ENCODE measurements at regions not wholly inside any gene's neighbourhood (a gene's known extent, or its start where the extent isn't known, plus 50 kb on each side); places are given as distances from the start of the nearest gene placed in this dataset.
"Not testable (repeated sequence)": the region's sequence is repeated elsewhere in the genome, so short reads cannot be mapped to it uniquely, and the experiment has no call there.

DNA sequence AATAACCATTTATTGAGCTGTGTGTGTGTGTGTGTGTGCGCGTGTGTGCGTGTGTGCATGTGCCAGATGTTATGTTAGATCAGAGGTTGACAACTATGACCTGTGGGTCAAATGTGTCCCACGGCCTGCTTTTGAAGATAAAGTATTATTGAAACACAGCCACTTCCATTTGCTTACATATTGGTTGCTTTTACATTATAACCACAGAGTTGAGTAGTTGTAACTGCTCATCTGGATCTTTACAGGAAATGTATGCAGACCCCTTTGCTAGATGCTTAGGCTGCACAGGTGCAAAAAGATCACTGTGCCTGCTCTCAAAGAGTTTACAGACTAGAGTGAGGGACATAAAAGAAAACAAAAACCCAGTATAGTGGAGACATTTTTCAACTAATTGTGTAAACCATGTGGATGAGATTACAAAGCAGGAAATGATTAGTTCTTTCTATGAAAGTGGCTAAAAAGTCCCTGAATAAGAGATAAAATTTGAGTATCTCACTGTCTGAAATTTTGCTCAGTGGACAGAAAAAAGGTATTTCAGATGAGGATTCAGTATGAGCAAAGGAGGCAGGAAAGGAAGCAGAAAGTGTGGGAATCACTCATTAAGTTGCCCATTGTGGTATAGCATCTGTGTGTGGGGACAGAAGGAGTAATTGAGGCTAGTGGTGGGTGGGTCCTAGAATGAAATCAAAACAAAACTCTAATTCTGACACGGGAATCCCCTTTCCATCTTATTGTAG lies 188.4 kb downstream of the PAH start:
- no peak for DNase-seq (ENCODE audit: low spot score)

GRCh38 chr12:102726686-102727085 lies 190.4 kb downstream of the PAH start:
- DNase-seq (ENCODE audit: low spot score) = no peak

GRCh38 chr12:102722147-102722546 lies 194.9 kb downstream of the PAH start:
- DNase-seq (ENCODE audit: low spot score) = no peak

GRCh38 chr12:102708108-102708507 lies 208.9 kb downstream of the PAH start:
- no peak for DNase-seq (ENCODE audit: low spot score)

DNA sequence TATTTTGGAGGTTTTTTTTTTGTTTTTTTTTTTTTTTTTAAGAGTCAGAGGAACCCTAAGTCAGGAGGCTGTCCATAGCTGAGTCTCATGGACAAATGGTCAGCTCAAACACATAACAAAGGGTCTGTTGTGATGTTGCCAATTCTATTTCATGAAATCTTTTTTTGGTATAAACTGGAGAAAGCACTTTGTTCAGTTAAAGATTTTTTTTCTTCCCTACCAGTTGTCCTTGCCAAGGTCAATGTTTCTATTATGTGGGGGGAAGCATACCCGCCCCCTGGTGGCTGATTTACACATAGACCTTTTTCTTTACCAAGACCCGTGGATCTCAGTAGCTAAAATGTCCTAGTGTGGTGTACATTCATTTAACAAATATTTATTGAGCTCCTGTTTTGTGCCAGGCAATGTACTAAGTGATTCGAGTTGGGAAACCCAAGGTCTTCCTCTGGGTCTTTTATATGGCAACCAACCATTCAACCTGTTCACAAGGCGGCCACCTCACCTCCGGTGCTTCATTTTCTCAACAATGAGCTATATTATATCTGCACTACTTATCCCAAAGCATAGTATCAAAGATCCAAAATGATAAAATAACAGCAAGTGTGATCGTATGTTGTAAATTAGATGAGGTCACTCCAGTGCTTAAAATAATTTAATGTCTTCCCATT lies 214.5 kb downstream of the PAH start:
- DNase-seq (ENCODE audit: low spot score) = no peak

GRCh38 chr12:102696045-102696444 lies 215.7 kb upstream of the IGF1 start:
- DNase-seq (ENCODE audit: low spot score) = no peak

- DNase-seq (ENCODE audit: low spot score) = no peak
Observed at GRCh38 chr12:102694903-102695302, 214.5 kb upstream of the IGF1 start.

- DNase-seq (ENCODE audit: low spot score) = no peak
Observed at GRCh38 chr12:102691773-102692555, 211.6 kb upstream of the IGF1 start.

DNA sequence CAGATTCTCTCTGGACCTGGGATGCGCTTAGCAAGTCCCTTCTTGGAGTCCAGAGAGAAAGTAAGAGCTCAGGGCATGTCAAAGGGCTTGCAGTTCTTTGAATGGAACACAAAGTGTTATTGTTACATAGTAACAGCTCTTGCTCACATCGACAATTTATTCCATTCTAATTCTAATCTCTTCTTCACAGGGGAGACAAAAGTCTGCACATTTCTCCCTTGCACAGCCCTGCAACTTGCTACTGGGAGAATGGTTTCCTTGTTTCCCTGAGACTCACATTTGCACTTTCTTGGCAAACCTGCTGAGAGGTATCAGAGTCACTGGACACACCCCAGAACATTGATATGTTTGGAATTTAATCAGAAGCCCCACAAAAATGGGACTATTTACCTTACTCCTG lies 209.9 kb upstream of the IGF1 start:
- no peak for DNase-seq (ENCODE audit: low spot score)

GRCh38 chr12:102689701-102690100 lies 209.3 kb upstream of the IGF1 start:
- DNase-seq (ENCODE audit: low spot score) = no peak

DNA sequence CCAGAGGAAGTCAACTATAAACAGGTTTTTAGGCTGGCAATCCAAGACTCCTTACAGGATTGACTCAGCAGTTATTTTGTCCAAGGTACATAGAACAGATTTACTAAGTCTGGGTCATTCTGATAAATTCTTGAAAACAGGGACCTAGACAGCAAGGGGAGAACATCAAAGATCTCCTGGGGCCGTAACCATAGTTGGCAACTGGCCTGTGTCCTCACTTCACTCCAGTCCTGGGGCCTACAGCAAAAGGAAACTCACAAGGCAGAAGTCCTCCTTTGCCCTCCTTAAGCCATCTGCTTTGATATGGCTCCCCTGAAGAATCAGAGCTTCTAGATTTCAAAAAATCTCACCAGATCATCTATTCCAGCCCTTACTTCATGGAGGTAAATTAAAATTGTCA lies 207.2 kb upstream of the IGF1 start:
- DNase-seq (ENCODE audit: low spot score) = no peak

GRCh38 chr12:102685841-102686240 lies 205.5 kb upstream of the IGF1 start:
- no peak for DNase-seq (ENCODE audit: low spot score)

DNA sequence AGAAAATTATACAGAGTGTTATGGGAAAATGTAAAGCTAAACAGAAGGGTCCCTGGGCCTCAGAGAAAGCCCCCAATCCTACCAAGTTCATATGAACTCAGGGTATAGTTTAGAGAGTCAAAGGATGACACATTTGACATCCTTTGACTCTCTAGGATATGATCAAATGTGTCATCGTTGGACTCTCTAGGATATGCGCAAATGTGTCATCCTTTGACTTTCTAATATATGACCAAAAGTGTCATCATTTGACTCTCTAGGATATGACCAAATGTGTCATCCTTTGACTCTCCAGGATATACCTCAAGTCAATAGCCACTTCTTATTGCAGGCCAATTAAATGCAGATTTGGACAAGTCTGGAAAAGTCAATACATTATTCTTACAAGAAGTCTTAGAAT lies 204.8 kb upstream of the IGF1 start:
- DNase-seq (ENCODE audit: low spot score) = no peak

DNA sequence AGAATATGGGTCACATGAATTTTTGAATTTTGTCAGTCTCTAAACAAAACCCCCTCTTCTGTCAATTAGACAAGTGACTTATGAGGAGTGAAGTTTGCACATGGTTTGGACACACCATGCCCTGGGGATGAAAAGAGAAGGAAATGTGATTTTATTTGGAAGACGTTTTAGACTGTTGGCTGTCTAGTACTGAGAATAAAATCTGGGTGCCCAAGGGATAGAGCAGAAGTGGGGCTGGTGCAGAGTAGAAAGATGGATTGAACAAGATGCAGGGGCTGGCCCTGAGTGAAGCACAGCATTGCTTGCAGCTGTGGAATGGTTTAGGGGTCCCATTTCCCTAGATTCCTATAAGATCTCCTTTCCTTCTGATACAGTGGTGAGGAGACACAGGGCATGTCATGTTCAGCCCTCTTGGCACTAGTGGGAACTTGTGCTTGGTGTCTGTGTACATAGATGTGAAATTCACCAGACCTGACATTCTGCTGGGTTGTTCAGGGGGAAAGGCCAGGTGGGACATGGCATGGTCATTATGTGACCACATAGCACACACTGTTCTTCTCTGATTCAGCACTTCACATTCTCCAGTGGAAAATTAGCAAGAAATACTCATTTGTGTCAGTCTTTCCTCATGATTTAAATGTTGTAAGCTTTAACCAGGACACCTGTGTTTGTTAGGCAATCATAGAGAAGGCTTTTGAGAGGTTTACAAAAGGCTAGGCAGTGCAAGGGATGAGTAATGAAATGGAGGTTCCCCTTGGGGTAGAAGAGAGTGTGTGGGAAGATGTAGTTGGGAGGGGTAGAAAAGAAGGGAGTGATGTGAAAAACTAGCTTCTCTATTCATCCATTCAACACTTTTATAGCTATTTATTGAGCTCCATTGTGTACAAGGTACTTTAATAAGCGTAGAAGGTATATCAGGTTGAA lies 202.3 kb upstream of the IGF1 start:
- no peak for DNase-seq (ENCODE audit: low spot score)

DNA sequence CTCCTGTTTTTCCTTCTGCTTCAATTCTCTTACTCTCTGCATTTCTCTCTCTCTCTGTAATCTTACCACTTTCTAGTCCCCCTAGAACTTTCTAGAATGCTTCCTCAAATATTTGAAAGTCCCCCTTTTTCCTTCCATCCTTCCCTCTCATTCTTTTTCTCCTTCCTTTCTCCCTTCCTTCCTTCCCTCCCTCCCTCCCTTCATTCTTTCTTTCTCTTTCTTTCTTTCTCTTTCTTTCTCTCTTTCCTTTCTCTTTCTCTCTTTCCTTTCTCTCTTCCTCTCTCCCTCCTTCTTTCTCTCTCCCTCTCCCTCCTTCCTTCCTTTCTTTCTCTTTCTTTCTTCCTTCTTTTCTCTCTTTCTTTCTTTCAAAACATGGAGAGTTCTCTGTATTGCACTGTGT lies 201.4 kb upstream of the IGF1 start:
- DNase-seq (ENCODE audit: low spot score) = no peak

DNA sequence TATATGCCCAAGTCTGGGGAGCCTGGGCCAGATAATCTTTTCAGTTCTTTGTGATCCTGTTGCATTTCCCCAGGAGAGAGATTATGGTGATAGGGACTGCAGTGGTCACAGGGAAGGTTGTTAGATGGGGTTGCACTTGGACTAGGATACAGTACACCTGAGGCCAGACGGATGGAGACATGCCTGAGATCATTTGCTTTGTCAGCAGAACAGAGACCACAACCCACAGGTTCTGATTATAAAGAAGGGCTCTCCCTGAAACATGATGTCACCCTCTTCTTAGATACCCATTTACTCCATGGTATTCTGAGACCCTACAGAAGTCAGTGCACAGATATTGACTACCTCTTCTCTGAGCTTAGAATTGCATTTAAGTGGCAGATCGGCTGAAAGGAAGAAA lies 200.9 kb upstream of the IGF1 start:
- no peak for DNase-seq (ENCODE audit: low spot score)

GRCh38 chr12:102680304-102680703 lies 199.9 kb upstream of the IGF1 start:
- no peak for DNase-seq (ENCODE audit: low spot score)

- no peak for DNase-seq (ENCODE audit: low spot score)
Observed at GRCh38 chr12:102676812-102677211, 196.4 kb upstream of the IGF1 start.

DNA sequence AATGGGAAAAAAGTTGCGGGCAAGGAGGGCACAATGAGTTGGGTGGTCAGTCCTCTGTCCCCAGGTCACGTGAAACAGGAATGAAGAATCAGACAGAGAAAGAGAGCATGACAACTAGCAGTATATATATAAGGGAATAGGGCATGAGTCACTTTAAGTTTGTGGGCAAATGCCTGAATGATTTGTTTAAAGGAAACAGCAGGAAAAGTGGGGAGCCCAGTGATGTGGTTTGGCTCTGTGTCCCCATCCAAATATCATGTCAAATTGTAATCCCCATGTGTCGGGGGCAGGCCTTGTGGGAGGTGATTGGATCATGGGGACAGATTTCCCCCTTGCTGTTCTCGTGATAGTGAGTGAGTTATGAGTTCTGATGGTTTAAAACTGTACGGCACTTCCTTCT lies 195.3 kb upstream of the IGF1 start:
- no peak for DNase-seq (ENCODE audit: low spot score)

DNA sequence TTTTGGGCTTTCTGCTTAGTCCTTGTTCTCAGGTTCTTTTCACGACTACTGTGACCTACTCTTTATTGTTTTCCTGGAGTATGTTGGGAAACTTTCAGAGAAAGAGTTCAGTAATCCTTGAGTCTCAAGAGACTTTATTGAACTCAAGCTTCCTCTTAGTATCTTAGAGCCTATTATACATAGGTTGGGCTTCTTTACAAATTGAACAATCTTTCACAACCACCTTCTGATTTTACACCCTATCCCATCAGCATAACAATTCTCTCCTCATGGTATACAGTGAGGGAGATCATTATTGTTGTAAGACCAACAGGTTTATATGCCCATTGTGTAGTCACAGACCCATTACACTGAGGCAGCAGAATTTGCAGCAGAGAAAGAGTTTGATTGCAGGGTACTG lies 193.2 kb upstream of the IGF1 start:
- DNase-seq (ENCODE audit: low spot score) = no peak

DNA sequence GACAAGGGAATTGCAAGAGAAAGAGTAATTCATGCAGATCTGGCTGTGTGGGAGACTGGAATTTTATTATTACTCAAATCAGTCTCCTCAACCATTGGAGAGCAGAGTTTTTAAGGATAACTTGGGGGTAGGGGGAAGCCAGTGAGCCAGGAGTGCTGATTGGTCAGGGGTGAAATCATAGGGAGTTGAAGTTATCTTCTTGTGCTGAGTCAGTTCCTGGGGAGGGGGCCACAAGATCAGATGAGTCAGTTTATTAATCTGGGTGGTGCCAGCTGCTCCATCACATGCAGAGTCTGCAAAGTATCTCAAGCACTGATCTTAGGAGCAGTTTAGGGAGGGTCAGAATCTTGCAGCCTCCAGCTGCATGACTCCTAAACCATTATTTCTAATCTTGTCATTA lies 191.8 kb upstream of the IGF1 start:
- not testable (repeated sequence) for DNase-seq (ENCODE audit: low spot score)

GRCh38 chr12:102669056-102669455 lies 188.7 kb upstream of the IGF1 start:
- DNase-seq (ENCODE audit: low spot score) = no peak

Measured in CD4-positive, alpha-beta T cell treated with Interleukin-15 for 4 hours (primary cell).